CD14-positive monocyte (primary cell): ENCODE measurements at regions not wholly inside any gene's neighbourhood (a gene's known extent, or its start where the extent isn't known, plus 50 kb on each side); places are given as distances from the start of the nearest gene placed in this dataset.
A peak's percentile ranks its signal among the peaks of the same experiment; 100 is the strongest.

Experiments
- DNase-seq, 3 donors: peaks; one replicate each; pipeline ENCODE4 v3.0.0-alpha.2; 2011 to 2022
- H2AFZ ChIP-seq: 2 replicates; pipeline ENCODE4 v1.6.0; 2012; ENCODE audit warnings: mild to moderate bottlenecking, low read depth, low read length, inconsistent platforms; ENCODE audit not compliant: insufficient read depth, poor library complexity, severe bottlenecking
- H3K27ac ChIP-seq, 2 donors: 1 replicate in 1 of 2; 2 replicates in 1 of 2; pipeline ENCODE4 v1.5.1; 2012 to 2013; ENCODE audit warnings: low read length in 2 of 2, control low read depth in 1 of 2, inconsistent platforms in 1 of 2, low read depth in 1 of 2, mild to moderate bottlenecking in 1 of 2
- H3K27me3 ChIP-seq, 2 donors: one replicate each; pipeline versions ENCODE4 v1.6.0 to v1.6.1; 2011 to 2013; ENCODE audit warnings: low read length in 2 of 2; ENCODE audit not compliant: control insufficient read depth in 2 of 2, insufficient read depth in 2 of 2
- H3K36me3 ChIP-seq, 2 donors: replicated peaks in 1 of 2; 1 replicate in 1 of 2; 2 replicates in 1 of 2; pipeline versions ENCODE4 v1.5.1 to v1.6.1; 2012 to 2013; ENCODE audit warnings: low read length in 2 of 2, control low read depth in 1 of 2, inconsistent platforms in 1 of 2, mild to moderate bottlenecking in 1 of 2; ENCODE audit not compliant: insufficient read depth in 2 of 2, control insufficient read depth in 1 of 2
- H3K4me1 ChIP-seq, 2 donors: 1 replicate in 1 of 2; 2 replicates in 1 of 2; pipeline versions ENCODE4 v1.5.1 to v1.6.1; 2012 to 2013; ENCODE audit warnings: low read length in 2 of 2, control low read depth in 1 of 2, inconsistent platforms in 1 of 2, mild to moderate bottlenecking in 1 of 2, moderate library complexity in 1 of 2; ENCODE audit not compliant: insufficient read depth in 2 of 2, control insufficient read depth in 1 of 2
- H3K4me2 ChIP-seq: replicated peaks from 2 replicates; pipeline ENCODE3; 2012; ENCODE audit warnings: low read length, moderate library complexity, mild to moderate bottlenecking; ENCODE audit not compliant: poor library complexity, severe bottlenecking; ENCODE audit errors: extremely low read depth
- H3K4me3 ChIP-seq, 3 experiments: fragments of 200-600 bp in 1 of 3; sonication (generic) in 1 of 3; replicated peaks in 1 of 3; 1 replicate in 2 of 3; 2 replicates in 1 of 3; pipeline ENCODE4 v1.5.1; 2011 to 2013; ENCODE audit warnings: low read length in 3 of 3, mild to moderate bottlenecking in 3 of 3, control low read depth in 2 of 3, low read depth in 2 of 3, inconsistent platforms in 1 of 3, moderate library complexity in 1 of 3
- H3K79me2 ChIP-seq: 2 replicates; pipeline ENCODE4 v1.6.0; 2012; ENCODE audit warnings: mild to moderate bottlenecking, control low read depth, inconsistent platforms, low read length, moderate library complexity; ENCODE audit not compliant: insufficient read depth
- H3K9ac ChIP-seq: 2 replicates; pipeline ENCODE4 v1.6.0; 2017; ENCODE audit warnings: low read length, mild to moderate bottlenecking; ENCODE audit not compliant: insufficient read depth, poor library complexity, severe bottlenecking
- H3K9me3 ChIP-seq, 2 donors: replicated peaks in 1 of 2; 1 replicate in 1 of 2; 2 replicates in 1 of 2; pipeline versions ENCODE4 v1.5.1 to v1.6.1; 2012 to 2013; ENCODE audit warnings: low read length in 2 of 2, control low read depth in 1 of 2; ENCODE audit not compliant: control insufficient read depth in 1 of 2, insufficient read depth in 1 of 2
- H4K20me1 ChIP-seq: 2 replicates; pipeline ENCODE4 v1.6.0; 2012; ENCODE audit warnings: mild to moderate bottlenecking, low read length, control low read depth, moderate library complexity; ENCODE audit not compliant: insufficient read depth
- H3K27ac Mint-ChIP-seq, 7 donors: one replicate each; pipeline ENCODE4 v1.8.0; 2020; ENCODE audit warnings: mild to moderate bottlenecking in 7 of 7, mixed read lengths in 7 of 7, moderate library complexity in 6 of 7, inconsistent platforms in 2 of 7
- H3K27me3 Mint-ChIP-seq, 3 donors: one replicate each; pipeline ENCODE4 v1.8.0; 2021 to 2022; ENCODE audit warnings: low read depth in 3 of 3, mild to moderate bottlenecking in 3 of 3, mixed read lengths in 3 of 3, moderate library complexity in 3 of 3, inconsistent platforms in 1 of 3
- H3K36me3 Mint-ChIP-seq, 2 donors: one replicate each; pipeline ENCODE4 v1.8.0; 2020; ENCODE audit warnings: mixed read lengths in 2 of 2, inconsistent platforms in 1 of 2, mild to moderate bottlenecking in 1 of 2
- H3K4me1 Mint-ChIP-seq: one replicate; pipeline ENCODE4 v1.8.0; 2020; ENCODE audit warnings: mild to moderate bottlenecking, mixed read lengths
- H3K4me3 Mint-ChIP-seq, 2 donors: one replicate each; pipeline ENCODE4 v1.8.0; 2020; ENCODE audit warnings: mild to moderate bottlenecking in 2 of 2, mixed read lengths in 2 of 2, moderate library complexity in 1 of 2
- H3K9me3 Mint-ChIP-seq, 7 donors: one replicate each; pipeline ENCODE4 v1.8.0; 2020 to 2022; ENCODE audit warnings: mixed read lengths in 7 of 7, mild to moderate bottlenecking in 6 of 7, moderate library complexity in 6 of 7, inconsistent platforms in 2 of 7
- CTCF ChIP-seq: fragments of 200-600 bp; IDR thresholded peaks from one replicate; pipeline ENCODE4 v1.8.0; 2022; ENCODE audit warnings: antibody characterized with exemption, mild to moderate bottlenecking
- WGBS: methylation state at CpG from one replicate; pipeline ENCODE4 v1.1.5; 2013; ENCODE audit warnings: missing lambda C conversion rate; ENCODE audit not compliant: insufficient coverage; 5-methylcytosine and 5-hydroxymethylcytosine counted together
- intact Hi-C, 2 donors: fragments of 100-400 bp; cut with micrococcal nuclease; formaldehyde crosslinking; loops; one replicate each; pipeline versions ENCODE4 v1.15.0 to v1.15.1; 2023

- TF ChIP-seq CTCF, result no peak
- H3K9me3 Mint-ChIP-seq, result peaks cover 0 to 5% (median 1%) of the 10 kb centered on the region in 7 donors
Measured at GRCh38 chr6:22108199-22108598, 188.6 kb downstream of the PRL start.

GRCh38 chr6:22110061-22110460 lies 186.8 kb downstream of the PRL start:
- TF ChIP-seq CTCF, result no peak
- Mint-ChIP-seq H3K27ac (peak overlapping the region in 1 of 7 donors; percentile 34), H3K36me3 (no peaks in the 10 kb centered on the region), H3K4me3 (no peak overlapping the region), H3K9me3 (peaks cover 0 to 2% (median 0%) of the 10 kb centered on the region in 7 donors), H3K4me1 (peaks cover 7% of the 10 kb centered on the region), H3K27me3 (no peaks in the 10 kb centered on the region)
- intact Hi-C loops, result no loop called here
- H3K27me3 ChIP-seq, result no peaks in the 10 kb centered on the region
- no peaks in the 10 kb centered on the region for H4K20me1 ChIP-seq
- no peaks in the 10 kb centered on the region for H3K79me2 ChIP-seq
- H3K27ac ChIP-seq, result no peak overlapping the region
- H3K9me3 ChIP-seq, result no peaks in the 10 kb centered on the region
- H3K4me1 ChIP-seq, result no peaks in the 10 kb centered on the region
- no peak overlapping the region for H3K4me2 ChIP-seq
- H3K9ac ChIP-seq, result no peak overlapping the region
- WGBS, result 93% methylated on average over 2 of the region's 6 CpGs
- H3K36me3 ChIP-seq, result no peaks in the 10 kb centered on the region
- DNase-seq, result no peak
- no peak overlapping the region for H2AFZ ChIP-seq
- no peak overlapping the region for H3K4me3 ChIP-seq

More at GRCh38 chr6:22108199-22108598, 188.6 kb downstream of the PRL start:
- Mint-ChIP-seq H3K27me3 (no peaks in the 10 kb centered on the region), H3K36me3 (no peaks in the 10 kb centered on the region), H3K4me3 (no peak overlapping the region), H3K27ac (peak overlapping the region in 1 of 7 donors; percentile 85), H3K4me1 (peaks cover 5% of the 10 kb centered on the region)
- H3K27ac ChIP-seq, result no peak overlapping the region
- H3K79me2 ChIP-seq, result no peaks in the 10 kb centered on the region
- no peaks in the 10 kb centered on the region for H4K20me1 ChIP-seq
- no peak overlapping the region for H3K4me3 ChIP-seq
- no peaks in the 10 kb centered on the region for H3K9me3 ChIP-seq
- H3K27me3 ChIP-seq, result no peaks in the 10 kb centered on the region
- intact Hi-C loops, result no loop called here
- H3K9ac ChIP-seq, result no peak overlapping the region
- H3K4me2 ChIP-seq, result no peak overlapping the region
- no peak overlapping the region for H2AFZ ChIP-seq
- no peaks in the 10 kb centered on the region for H3K36me3 ChIP-seq
- no peaks in the 10 kb centered on the region for H3K4me1 ChIP-seq
- WGBS, result 100% methylated on average over 3 of the region's 7 CpGs
- no peak for DNase-seq
